CD14-positive monocyte (primary cell): ENCODE measurements at regions not wholly inside any gene's neighbourhood (a gene's known extent, or its start where the extent isn't known, plus 50 kb on each side); places are given as distances from the start of the nearest gene placed in this dataset.

Experiments
- DNase-seq, 3 donors: peaks; one replicate each; pipeline ENCODE4 v3.0.0-alpha.2; 2011 to 2022
- H2AFZ ChIP-seq: 2 replicates; pipeline ENCODE4 v1.6.0; 2012; ENCODE audit warnings: mild to moderate bottlenecking, low read depth, low read length, inconsistent platforms; ENCODE audit not compliant: insufficient read depth, poor library complexity, severe bottlenecking
- H3K27ac ChIP-seq, 2 donors: 1 replicate in 1 of 2; 2 replicates in 1 of 2; pipeline ENCODE4 v1.5.1; 2012 to 2013; ENCODE audit warnings: low read length in 2 of 2, control low read depth in 1 of 2, inconsistent platforms in 1 of 2, low read depth in 1 of 2, mild to moderate bottlenecking in 1 of 2
- H3K27me3 ChIP-seq, 2 donors: one replicate each; pipeline versions ENCODE4 v1.6.0 to v1.6.1; 2011 to 2013; ENCODE audit warnings: low read length in 2 of 2; ENCODE audit not compliant: control insufficient read depth in 2 of 2, insufficient read depth in 2 of 2
- H3K36me3 ChIP-seq, 2 donors: replicated peaks in 1 of 2; 1 replicate in 1 of 2; 2 replicates in 1 of 2; pipeline versions ENCODE4 v1.5.1 to v1.6.1; 2012 to 2013; ENCODE audit warnings: low read length in 2 of 2, control low read depth in 1 of 2, inconsistent platforms in 1 of 2, mild to moderate bottlenecking in 1 of 2; ENCODE audit not compliant: insufficient read depth in 2 of 2, control insufficient read depth in 1 of 2
- H3K4me1 ChIP-seq, 2 donors: 1 replicate in 1 of 2; 2 replicates in 1 of 2; pipeline versions ENCODE4 v1.5.1 to v1.6.1; 2012 to 2013; ENCODE audit warnings: low read length in 2 of 2, control low read depth in 1 of 2, inconsistent platforms in 1 of 2, mild to moderate bottlenecking in 1 of 2, moderate library complexity in 1 of 2; ENCODE audit not compliant: insufficient read depth in 2 of 2, control insufficient read depth in 1 of 2
- H3K4me2 ChIP-seq: replicated peaks from 2 replicates; pipeline ENCODE3; 2012; ENCODE audit warnings: low read length, moderate library complexity, mild to moderate bottlenecking; ENCODE audit not compliant: poor library complexity, severe bottlenecking; ENCODE audit errors: extremely low read depth
- H3K4me3 ChIP-seq, 3 experiments: fragments of 200-600 bp in 1 of 3; sonication (generic) in 1 of 3; replicated peaks in 1 of 3; 1 replicate in 2 of 3; 2 replicates in 1 of 3; pipeline ENCODE4 v1.5.1; 2011 to 2013; ENCODE audit warnings: low read length in 3 of 3, mild to moderate bottlenecking in 3 of 3, control low read depth in 2 of 3, low read depth in 2 of 3, inconsistent platforms in 1 of 3, moderate library complexity in 1 of 3
- H3K79me2 ChIP-seq: 2 replicates; pipeline ENCODE4 v1.6.0; 2012; ENCODE audit warnings: mild to moderate bottlenecking, control low read depth, inconsistent platforms, low read length, moderate library complexity; ENCODE audit not compliant: insufficient read depth
- H3K9ac ChIP-seq: 2 replicates; pipeline ENCODE4 v1.6.0; 2017; ENCODE audit warnings: low read length, mild to moderate bottlenecking; ENCODE audit not compliant: insufficient read depth, poor library complexity, severe bottlenecking
- H3K9me3 ChIP-seq, 2 donors: replicated peaks in 1 of 2; 1 replicate in 1 of 2; 2 replicates in 1 of 2; pipeline versions ENCODE4 v1.5.1 to v1.6.1; 2012 to 2013; ENCODE audit warnings: low read length in 2 of 2, control low read depth in 1 of 2; ENCODE audit not compliant: control insufficient read depth in 1 of 2, insufficient read depth in 1 of 2
- H4K20me1 ChIP-seq: 2 replicates; pipeline ENCODE4 v1.6.0; 2012; ENCODE audit warnings: mild to moderate bottlenecking, low read length, control low read depth, moderate library complexity; ENCODE audit not compliant: insufficient read depth
- H3K27ac Mint-ChIP-seq, 7 donors: one replicate each; pipeline ENCODE4 v1.8.0; 2020; ENCODE audit warnings: mild to moderate bottlenecking in 7 of 7, mixed read lengths in 7 of 7, moderate library complexity in 6 of 7, inconsistent platforms in 2 of 7
- H3K27me3 Mint-ChIP-seq, 3 donors: one replicate each; pipeline ENCODE4 v1.8.0; 2021 to 2022; ENCODE audit warnings: low read depth in 3 of 3, mild to moderate bottlenecking in 3 of 3, mixed read lengths in 3 of 3, moderate library complexity in 3 of 3, inconsistent platforms in 1 of 3
- H3K36me3 Mint-ChIP-seq, 2 donors: one replicate each; pipeline ENCODE4 v1.8.0; 2020; ENCODE audit warnings: mixed read lengths in 2 of 2, inconsistent platforms in 1 of 2, mild to moderate bottlenecking in 1 of 2
- H3K4me1 Mint-ChIP-seq: one replicate; pipeline ENCODE4 v1.8.0; 2020; ENCODE audit warnings: mild to moderate bottlenecking, mixed read lengths
- H3K4me3 Mint-ChIP-seq, 2 donors: one replicate each; pipeline ENCODE4 v1.8.0; 2020; ENCODE audit warnings: mild to moderate bottlenecking in 2 of 2, mixed read lengths in 2 of 2, moderate library complexity in 1 of 2
- H3K9me3 Mint-ChIP-seq, 7 donors: one replicate each; pipeline ENCODE4 v1.8.0; 2020 to 2022; ENCODE audit warnings: mixed read lengths in 7 of 7, mild to moderate bottlenecking in 6 of 7, moderate library complexity in 6 of 7, inconsistent platforms in 2 of 7
- CTCF ChIP-seq: fragments of 200-600 bp; IDR thresholded peaks from one replicate; pipeline ENCODE4 v1.8.0; 2022; ENCODE audit warnings: antibody characterized with exemption, mild to moderate bottlenecking
- WGBS: methylation state at CpG from one replicate; pipeline ENCODE4 v1.1.5; 2013; ENCODE audit warnings: missing lambda C conversion rate; ENCODE audit not compliant: insufficient coverage; 5-methylcytosine and 5-hydroxymethylcytosine counted together
- intact Hi-C, 2 donors: fragments of 100-400 bp; cut with micrococcal nuclease; formaldehyde crosslinking; loops; one replicate each; pipeline versions ENCODE4 v1.15.0 to v1.15.1; 2023

DNA sequence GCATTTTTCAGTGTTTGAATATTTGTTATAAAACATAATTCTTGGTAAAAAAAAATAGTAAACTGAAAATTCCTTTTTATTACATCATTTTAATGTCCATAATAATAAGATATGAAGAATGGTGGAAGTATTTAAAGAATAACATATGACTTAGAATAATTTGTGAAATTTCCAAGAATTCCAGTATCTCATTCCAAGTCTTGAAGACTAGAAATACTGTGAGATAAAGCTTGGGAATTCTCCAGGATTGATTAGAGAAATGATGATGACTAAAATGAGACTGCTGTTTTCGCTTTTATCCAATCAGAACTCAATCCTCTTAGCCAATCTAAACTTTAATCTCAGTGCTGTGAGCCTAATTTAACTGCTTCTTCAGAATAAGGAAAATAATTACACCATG lies 184.2 kb upstream of the HCCS start:
- H2AFZ ChIP-seq = no peak overlapping the region
- H3K27me3 Mint-ChIP-seq = peaks cover 0 to 1% (median 0%) of the 10 kb centered on the region in 3 donors
- peaks cover 0 to 24% (median 6%) of the 10 kb centered on the region in 7 donors for H3K9me3 Mint-ChIP-seq

DNA sequence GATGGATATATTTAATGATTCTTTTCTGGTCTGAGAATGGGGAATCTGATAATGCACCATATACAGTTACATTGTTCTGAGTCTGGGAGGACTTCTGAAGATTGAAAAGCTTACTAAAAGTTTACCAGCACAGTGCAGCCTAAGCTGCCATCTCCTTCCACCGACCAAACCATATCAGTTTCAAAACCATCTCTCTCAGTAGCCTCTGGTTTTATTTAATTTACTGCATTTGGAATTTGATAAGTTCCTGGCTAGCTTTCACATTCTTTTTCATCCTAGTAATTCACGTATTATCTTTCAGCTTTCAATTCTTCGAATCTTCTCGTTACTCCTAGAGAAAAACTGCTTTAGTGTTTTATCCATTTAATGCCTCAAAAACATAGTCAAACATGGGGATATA lies 181.4 kb upstream of the HCCS start:
- Histone ChIP-seq H3K27me3 (no peaks in the 10 kb centered on the region), H3K4me2 (no peak overlapping the region), H3K9ac (no peak overlapping the region), H3K4me3 (no peak overlapping the region), H3K27ac (no peak overlapping the region), H4K20me1 (no peaks in the 10 kb centered on the region), H3K9me3 (peaks cover 8 to 11% of the 10 kb centered on the region in 2 donors), H3K79me2 (no peaks in the 10 kb centered on the region), H3K36me3 (no peaks in the 10 kb centered on the region), H3K4me1 (no peaks in the 10 kb centered on the region), H2AFZ (no peak overlapping the region)
- TF ChIP-seq CTCF = no peak
- Mint-ChIP-seq H3K4me3 (no peak overlapping the region), H3K27me3 (peaks cover 0 to 1% (median 0%) of the 10 kb centered on the region in 3 donors), H3K9me3 (peaks cover 0 to 24% (median 4%) of the 10 kb centered on the region in 7 donors), H3K27ac (no peak overlapping the region), H3K4me1 (no peaks in the 10 kb centered on the region), H3K36me3 (no peaks in the 10 kb centered on the region)
- intact Hi-C loops = no loop called here
- WGBS = no CpG with 5 or more reads among the region's 4 CpGs
- DNase-seq = no peak

More for the DNA sequence above, 184.2 kb upstream of the HCCS start:
- peaks cover 8 to 11% of the 10 kb centered on the region in 2 donors for H3K9me3 ChIP-seq
- H3K27ac ChIP-seq = no peak overlapping the region
- no peaks in the 10 kb centered on the region for H4K20me1 ChIP-seq
- no peak for TF ChIP-seq CTCF
- no peaks in the 10 kb centered on the region for H3K27me3 ChIP-seq
- no peaks in the 10 kb centered on the region for H3K36me3 ChIP-seq
- no peak overlapping the region for H3K9ac ChIP-seq
- no CpG with 5 or more reads among the region's 1 CpG for WGBS
- no peaks in the 10 kb centered on the region for H3K79me2 ChIP-seq
- intact Hi-C loops = no loop called here
- H3K4me1 ChIP-seq = no peaks in the 10 kb centered on the region
- no peaks in the 10 kb centered on the region for H3K4me1 Mint-ChIP-seq
- DNase-seq = no peak
- H3K27ac Mint-ChIP-seq = no peak overlapping the region
- H3K4me3 ChIP-seq = no peak overlapping the region
- no peak overlapping the region for H3K4me2 ChIP-seq
- H3K4me3 Mint-ChIP-seq = no peak overlapping the region
- H3K36me3 Mint-ChIP-seq = no peaks in the 10 kb centered on the region
